IPS-20b (cell line): ENCODE measurements at regions not wholly inside any gene's neighbourhood (a gene's known extent, or its start where the extent isn't known, plus 50 kb on each side); places are given as distances from the start of the nearest gene placed in this dataset.

Experiments
- H3K27ac ChIP-seq: one replicate; pipeline ENCODE4 v1.5.1; 2013; ENCODE audit warnings: low read length
- H3K27me3 ChIP-seq: 2 replicates; pipeline ENCODE4 v1.6.1; 2013; ENCODE audit warnings: mild to moderate bottlenecking, low read length, inconsistent platforms; ENCODE audit not compliant: insufficient read depth
- H3K36me3 ChIP-seq: 2 replicates; pipeline ENCODE4 v1.6.1; 2013; ENCODE audit warnings: low read depth, mild to moderate bottlenecking, inconsistent platforms, low read length, moderate library complexity; ENCODE audit not compliant: insufficient read depth
- H3K4me1 ChIP-seq: 2 replicates; pipeline ENCODE4 v1.6.1; 2013; ENCODE audit warnings: mild to moderate bottlenecking, control low read depth, inconsistent platforms, low read length, moderate library complexity; ENCODE audit not compliant: insufficient read depth
- H3K4me3 ChIP-seq: 2 replicates; pipeline ENCODE4 v1.5.1; 2013; ENCODE audit warnings: mild to moderate bottlenecking, low read length, inconsistent platforms
- H3K9ac ChIP-seq: 2 replicates; pipeline ENCODE4 v1.6.1; 2013; ENCODE audit warnings: low read depth, mild to moderate bottlenecking, inconsistent platforms, low read length, moderate library complexity
- H3K9me3 ChIP-seq: 2 replicates; pipeline ENCODE4 v1.6.1; 2013; ENCODE audit warnings: mild to moderate bottlenecking, low read depth, low read length, inconsistent platforms; ENCODE audit not compliant: insufficient read depth

- no peaks in the 10 kb centered on the region for H3K36me3 ChIP-seq
- H3K9me3 ChIP-seq = no peaks in the 10 kb centered on the region
- H3K27me3 ChIP-seq = no peaks in the 10 kb centered on the region
- H3K27ac ChIP-seq = no peak overlapping the region
- H3K4me1 ChIP-seq = peaks cover 8% of the 10 kb centered on the region
- H3K4me3 ChIP-seq = no peak overlapping the region
- no peak overlapping the region for H3K9ac ChIP-seq
These were observed 136.5 kb upstream of the KLF4 start for GRCh38 chr9:107626118-107626517.

GRCh38 chr9:107625383-107625984, 135.9 kb upstream of the KLF4 start:
- Histone ChIP-seq H3K27me3 (no peaks in the 10 kb centered on the region), H3K36me3 (no peaks in the 10 kb centered on the region), H3K9ac (no peak overlapping the region), H3K9me3 (no peaks in the 10 kb centered on the region), H3K4me1 (peaks cover 8% of the 10 kb centered on the region), H3K27ac (no peak overlapping the region), H3K4me3 (no peak overlapping the region)

- Histone ChIP-seq H3K27me3 (no peaks in the 10 kb centered on the region), H3K9me3 (no peaks in the 10 kb centered on the region), H3K27ac (no peak overlapping the region), H3K4me3 (no peak overlapping the region), H3K9ac (no peak overlapping the region), H3K36me3 (no peaks in the 10 kb centered on the region), H3K4me1 (peaks cover 8% of the 10 kb centered on the region)
These were observed 134.8 kb upstream of the KLF4 start for GRCh38 chr9:107624234-107624948.

DNA sequence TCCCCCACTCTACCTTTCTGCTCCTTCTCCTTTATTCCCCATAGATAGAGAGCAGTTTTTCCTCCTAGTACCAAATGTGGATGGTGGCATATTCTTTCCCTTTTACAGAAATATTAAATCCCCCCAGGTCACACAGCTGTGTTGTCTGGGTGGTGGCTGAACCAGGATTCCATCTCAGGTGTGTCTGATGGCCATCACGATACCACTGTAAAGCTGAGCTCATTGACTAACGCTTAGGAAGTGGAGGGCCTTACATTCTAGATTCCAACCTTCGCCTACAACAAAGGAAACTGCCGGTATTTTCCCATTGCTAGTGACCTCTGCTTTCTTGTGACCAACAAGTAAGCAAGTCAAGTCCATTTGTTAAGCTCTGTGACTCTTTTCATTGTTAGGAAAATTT, 131.9 kb upstream of the KLF4 start:
- H3K9ac ChIP-seq = no peak overlapping the region
- H3K27me3 ChIP-seq = no peaks in the 10 kb centered on the region
- no peak overlapping the region for H3K27ac ChIP-seq
- H3K4me1 ChIP-seq = no peaks in the 10 kb centered on the region
- H3K36me3 ChIP-seq = no peaks in the 10 kb centered on the region
- no peak overlapping the region for H3K4me3 ChIP-seq
- no peaks in the 10 kb centered on the region for H3K9me3 ChIP-seq

GRCh38 chr9:107620801-107621200, 131.2 kb upstream of the KLF4 start:
- no peaks in the 10 kb centered on the region for H3K4me1 ChIP-seq

DNA sequence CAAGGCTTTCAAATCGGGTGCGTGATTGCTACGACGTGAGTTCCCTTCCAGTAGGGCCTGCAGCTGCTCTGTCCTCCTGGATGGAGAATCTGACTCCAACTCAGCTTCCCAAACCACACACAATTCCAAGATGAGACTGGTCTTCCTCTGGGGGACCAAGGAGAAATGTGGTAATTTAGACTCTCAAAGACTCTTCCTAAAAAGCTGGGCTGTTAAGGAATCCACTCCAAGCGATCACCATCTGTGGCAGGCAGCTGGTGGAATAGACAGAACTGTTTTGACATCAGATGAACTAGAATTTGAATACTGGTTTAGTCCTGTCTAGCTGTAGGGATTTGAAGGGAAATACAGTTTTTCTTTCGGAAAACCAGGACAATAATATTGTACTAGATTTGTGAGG, 130.7 kb upstream of the KLF4 start:
- H3K27ac ChIP-seq = no peak overlapping the region
- H3K4me3 ChIP-seq = no peak overlapping the region
- H3K9ac ChIP-seq = no peak overlapping the region
- no peaks in the 10 kb centered on the region for H3K4me1 ChIP-seq
- H3K9me3 ChIP-seq = no peaks in the 10 kb centered on the region
- no peaks in the 10 kb centered on the region for H3K36me3 ChIP-seq
- H3K27me3 ChIP-seq = no peaks in the 10 kb centered on the region

More at GRCh38 chr9:107620801-107621200, 131.2 kb upstream of the KLF4 start:
- no peak overlapping the region for H3K4me3 ChIP-seq
- no peaks in the 10 kb centered on the region for H3K9me3 ChIP-seq
- H3K27ac ChIP-seq = no peak overlapping the region
- H3K9ac ChIP-seq = no peak overlapping the region
- H3K27me3 ChIP-seq = no peaks in the 10 kb centered on the region
- no peaks in the 10 kb centered on the region for H3K36me3 ChIP-seq

DNA sequence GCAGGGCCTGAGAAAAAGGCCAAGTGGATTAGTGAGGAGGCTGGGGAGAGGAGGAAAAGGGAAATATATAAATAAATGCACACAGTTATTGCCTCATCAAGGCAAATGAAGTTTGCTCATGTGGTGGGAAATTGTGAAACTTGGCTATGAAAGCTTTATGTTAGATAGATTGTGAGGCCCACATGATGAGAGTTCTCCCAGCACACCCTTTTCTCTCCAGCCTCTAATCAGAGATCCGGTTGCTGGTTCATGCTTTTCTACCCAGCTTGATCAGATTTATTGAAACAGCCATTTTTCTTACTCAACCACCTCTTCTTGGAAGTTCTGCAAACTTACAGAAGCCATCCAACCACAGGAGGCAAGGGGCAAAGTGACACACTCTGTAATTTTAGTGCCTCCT, 125.8 kb upstream of the KLF4 start:
- H3K9me3 ChIP-seq = no peaks in the 10 kb centered on the region
- H3K9ac ChIP-seq = no peak overlapping the region
- H3K27me3 ChIP-seq = no peaks in the 10 kb centered on the region
- H3K36me3 ChIP-seq = no peaks in the 10 kb centered on the region
- H3K4me3 ChIP-seq = no peak overlapping the region
- no peak overlapping the region for H3K27ac ChIP-seq
- H3K4me1 ChIP-seq = no peaks in the 10 kb centered on the region

- Histone ChIP-seq H3K4me3 (no peak overlapping the region), H3K9me3 (no peaks in the 10 kb centered on the region), H3K27ac (no peak overlapping the region), H3K9ac (no peak overlapping the region), H3K4me1 (no peaks in the 10 kb centered on the region), H3K27me3 (no peaks in the 10 kb centered on the region), H3K36me3 (no peaks in the 10 kb centered on the region)
These were observed 125.2 kb upstream of the KLF4 start for GRCh38 chr9:107614765-107615164.

DNA sequence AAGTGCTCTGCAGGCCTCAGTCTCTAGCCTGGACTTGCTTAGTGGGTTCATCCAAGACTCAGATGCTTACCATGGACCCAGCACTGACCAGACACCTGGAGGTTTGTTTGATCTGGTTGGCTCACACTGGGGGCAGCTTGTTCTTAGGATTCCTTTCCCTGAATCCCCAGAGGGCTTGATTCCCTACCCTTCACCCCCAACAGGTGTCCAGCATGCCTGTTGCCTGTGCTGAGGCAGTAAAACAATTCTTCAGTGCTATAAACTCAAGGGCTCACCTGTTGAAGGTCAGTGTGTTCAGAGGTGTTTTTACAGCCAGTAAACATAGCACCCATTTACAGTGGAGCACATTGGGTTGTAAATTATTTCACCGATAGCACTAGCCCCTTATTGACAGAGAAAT, 123.8 kb upstream of the KLF4 start:
- Histone ChIP-seq H3K4me1 (no peaks in the 10 kb centered on the region), H3K27ac (no peak overlapping the region), H3K36me3 (no peaks in the 10 kb centered on the region)

DNA sequence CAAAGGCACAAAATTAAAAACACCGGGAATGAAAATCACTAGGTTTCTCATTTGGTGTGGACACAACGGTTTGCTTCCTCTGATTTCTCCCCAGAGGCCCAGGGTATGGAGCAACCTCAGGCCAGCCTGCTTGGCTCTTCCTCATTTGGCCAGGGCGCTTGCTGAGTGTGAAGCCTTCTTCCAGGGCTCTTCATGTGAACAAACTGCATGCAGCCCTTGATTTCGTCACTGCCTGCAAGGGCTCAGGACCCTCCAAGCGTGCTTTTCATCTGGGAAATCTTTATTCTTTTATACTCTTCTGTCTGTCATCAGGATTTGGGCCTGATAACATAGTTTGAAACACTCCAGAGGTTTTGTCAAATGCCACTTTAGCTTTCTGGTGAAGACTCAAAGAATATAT, 122.6 kb upstream of the KLF4 start:
- no peaks in the 10 kb centered on the region; the same call in 1 of the 2 replicates for H3K27me3 ChIP-seq
- H3K36me3 ChIP-seq = no peaks in the 10 kb centered on the region
- H3K4me1 ChIP-seq = no peaks in the 10 kb centered on the region
- H3K9ac ChIP-seq = no peak overlapping the region
- H3K4me3 ChIP-seq = no peak overlapping the region
- no peak overlapping the region for H3K27ac ChIP-seq
- H3K9me3 ChIP-seq = no peaks in the 10 kb centered on the region

More for the DNA sequence above, 123.8 kb upstream of the KLF4 start:
- no peaks in the 10 kb centered on the region; the same call in 1 of the 2 replicates for H3K27me3 ChIP-seq
- no peak overlapping the region for H3K4me3 ChIP-seq
- H3K9me3 ChIP-seq = no peaks in the 10 kb centered on the region
- no peak overlapping the region for H3K9ac ChIP-seq

DNA sequence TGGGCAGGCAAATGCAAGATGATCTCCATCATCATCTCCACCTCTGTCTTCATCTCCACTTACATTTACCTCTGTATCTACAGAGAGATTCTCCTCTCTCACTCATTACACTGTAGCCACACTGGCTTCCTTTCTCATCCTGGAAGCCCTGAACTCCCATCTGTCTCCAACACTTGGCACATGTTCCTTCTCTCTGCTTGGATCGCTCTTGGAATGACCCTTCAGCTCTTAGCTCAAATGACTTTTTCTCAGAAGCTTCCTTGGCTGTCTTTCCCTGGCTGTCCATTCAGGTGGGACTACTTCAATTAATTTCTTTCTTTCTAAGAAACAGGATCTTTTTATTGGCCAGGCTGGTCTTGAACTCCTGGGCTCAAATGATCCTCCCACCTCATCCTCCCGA, 120.0 kb upstream of the KLF4 start:
- Histone ChIP-seq H3K9ac (no peak overlapping the region), H3K27ac (no peak overlapping the region), H3K36me3 (no peaks in the 10 kb centered on the region), H3K4me3 (no peak overlapping the region), H3K4me1 (no peaks in the 10 kb centered on the region), H3K9me3 (no peaks in the 10 kb centered on the region), H3K27me3 (no peaks in the 10 kb centered on the region; the same call in 1 of the 2 replicates)

DNA sequence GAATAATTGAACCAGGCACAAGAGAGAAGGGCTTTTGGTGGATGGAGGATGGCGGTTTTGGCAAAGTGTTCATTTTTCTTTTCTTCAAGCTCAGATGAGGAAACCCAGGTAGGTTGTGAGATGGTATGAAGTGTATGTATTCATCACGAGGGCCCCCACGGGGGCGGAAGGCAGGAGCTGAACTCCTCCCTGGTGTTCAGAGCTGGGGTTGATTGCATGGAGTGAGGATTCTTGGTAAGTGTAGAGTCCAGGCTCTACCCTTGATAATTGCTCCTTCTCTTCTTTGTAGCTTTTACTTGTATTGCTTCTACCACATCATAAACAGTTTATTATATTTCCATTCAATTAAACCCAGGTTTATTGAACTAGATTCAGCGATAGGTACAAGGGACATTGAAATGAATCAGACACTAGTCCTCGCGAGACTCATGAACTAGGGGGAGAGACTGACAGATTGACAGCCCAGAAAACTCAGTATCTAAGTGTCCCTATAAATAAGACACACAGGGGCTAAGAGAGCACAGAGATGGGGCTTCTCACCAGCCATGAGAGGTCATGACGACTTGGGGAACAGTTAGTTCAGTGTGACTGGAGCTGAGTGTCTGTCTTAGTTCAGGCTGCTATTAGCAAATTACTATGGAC, 116.7 kb upstream of the KLF4 start:
- H3K36me3 ChIP-seq = no peaks in the 10 kb centered on the region
- no peaks in the 10 kb centered on the region for H3K4me1 ChIP-seq
- no peaks in the 10 kb centered on the region for H3K9me3 ChIP-seq
- H3K4me3 ChIP-seq = no peak overlapping the region
- no peaks in the 10 kb centered on the region; the same call in 1 of the 2 replicates for H3K27me3 ChIP-seq
- no peak overlapping the region for H3K9ac ChIP-seq
- no peak overlapping the region for H3K27ac ChIP-seq
